Trophoblast cell (in vitro differentiated cells and primary cell): ENCODE measurements at regions not wholly inside any gene's neighbourhood (a gene's known extent, or its start where the extent isn't known, plus 50 kb on each side); places are given as distances from the start of the nearest gene placed in this dataset.

Source experiments
- DNase-seq, 2 donors: peaks; one replicate each; pipeline ENCODE4 v3.0.0-alpha.2; 2016
- H2AFZ ChIP-seq: 2 replicates; pipeline ENCODE4 v1.6.1; 2013; ENCODE audit warnings: low read length, moderate library complexity, mild to moderate bottlenecking; ENCODE audit not compliant: insufficient read depth, poor library complexity
- H2AK5ac ChIP-seq: 2 replicates; pipeline ENCODE4 v1.6.1; 2013; ENCODE audit warnings: mild to moderate bottlenecking, low read length
- H2BK120ac ChIP-seq: 2 replicates; pipeline ENCODE4 v1.6.1; 2013; ENCODE audit warnings: low read length, mild to moderate bottlenecking, moderate library complexity; ENCODE audit not compliant: insufficient read depth, poor library complexity
- H2BK12ac ChIP-seq: 2 replicates; pipeline ENCODE4 v1.6.1; 2013; ENCODE audit warnings: mild to moderate bottlenecking, low read length, moderate library complexity
- H2BK5ac ChIP-seq: 2 replicates; pipeline ENCODE4 v1.6.1; 2013; ENCODE audit warnings: low read length, low read depth, moderate library complexity, mild to moderate bottlenecking; ENCODE audit not compliant: poor library complexity
- H3K14ac ChIP-seq: 2 replicates; pipeline ENCODE4 v1.6.1; 2013; ENCODE audit warnings: mild to moderate bottlenecking, low read length
- H3K18ac ChIP-seq: 2 replicates; pipeline ENCODE4 v1.6.1; 2013; ENCODE audit warnings: mild to moderate bottlenecking, low read length
- H3K23ac ChIP-seq: 2 replicates; pipeline ENCODE4 v1.6.1; 2013; ENCODE audit warnings: low read length
- H3K27ac ChIP-seq: 2 replicates; pipeline ENCODE4 v1.5.1; 2013; ENCODE audit warnings: low read depth, mild to moderate bottlenecking, inconsistent platforms, low read length, moderate library complexity
- H3K27me3 ChIP-seq: 2 replicates; pipeline ENCODE4 v1.6.1; 2013; ENCODE audit warnings: inconsistent platforms, mild to moderate bottlenecking, low read length, moderate library complexity; ENCODE audit not compliant: insufficient read depth
- H3K36me3 ChIP-seq, 2 experiments: 1 replicate in 1 of 2; 2 replicates in 1 of 2; pipeline ENCODE4 v1.6.1; 2013; ENCODE audit warnings: low read length in 2 of 2, mild to moderate bottlenecking in 2 of 2, moderate library complexity in 1 of 2; ENCODE audit not compliant: insufficient read depth in 2 of 2, control insufficient read depth in 1 of 2
- H3K4ac ChIP-seq: 2 replicates; pipeline ENCODE4 v1.6.1; 2013; ENCODE audit warnings: low read depth, mild to moderate bottlenecking, low read length, moderate library complexity
- H3K4me1 ChIP-seq, 2 experiments: 1 replicate in 1 of 2; 2 replicates in 1 of 2; pipeline ENCODE4 v1.6.1; 2013; ENCODE audit warnings: low read length in 2 of 2, mild to moderate bottlenecking in 2 of 2, moderate library complexity in 1 of 2; ENCODE audit not compliant: insufficient read depth in 2 of 2, control insufficient read depth in 1 of 2
- H3K4me2 ChIP-seq: 2 replicates; pipeline ENCODE4 v1.6.1; 2013; ENCODE audit warnings: inconsistent platforms, mild to moderate bottlenecking, low read length, moderate library complexity
- H3K4me3 ChIP-seq: 2 replicates; pipeline ENCODE4 v1.5.1; 2013; ENCODE audit warnings: mild to moderate bottlenecking, low read depth, low read length, inconsistent platforms
- H3K79me1 ChIP-seq: one replicate; pipeline ENCODE4 v1.6.1; 2013; ENCODE audit warnings: low read length
- H3K79me2 ChIP-seq: 2 replicates; pipeline ENCODE4 v1.6.1; 2013; ENCODE audit warnings: low read length, mild to moderate bottlenecking; ENCODE audit not compliant: control insufficient read depth, insufficient read depth, poor library complexity
- H3K9ac ChIP-seq: 2 replicates; pipeline ENCODE4 v1.6.1; 2013; ENCODE audit warnings: mild to moderate bottlenecking, low read length
- H3K9me3 ChIP-seq: 2 replicates; pipeline ENCODE4 v1.6.1; 2013; ENCODE audit warnings: low read depth, mild to moderate bottlenecking, control low read depth, inconsistent platforms, low read length; ENCODE audit not compliant: insufficient read depth
- H4K12ac ChIP-seq: 2 replicates; pipeline ENCODE4 v1.6.1; 2013; ENCODE audit warnings: low read depth, mild to moderate bottlenecking, low read length, moderate library complexity
- H4K8ac ChIP-seq: 2 replicates; pipeline ENCODE4 v1.6.1; 2013; ENCODE audit warnings: low read depth, mild to moderate bottlenecking, low read length, moderate library complexity
- H4K91ac ChIP-seq: one replicate; pipeline ENCODE4 v1.6.1; 2013; ENCODE audit warnings: low read depth, mild to moderate bottlenecking, low read length, moderate library complexity
- WGBS: extraction: QIAGEN DNeasy Blood & Tissue Kit; methylation state at CpG from one replicate; pipeline ENCODE4 v1.1.7; 2013; ENCODE audit warnings: missing lambda C conversion rate; ENCODE audit not compliant: insufficient read length, insufficient coverage; ENCODE audit errors: extremely low coverage; 5-methylcytosine and 5-hydroxymethylcytosine counted together

GRCh38 chr16:17780181-17780580, 309.4 kb upstream of the XYLT1 start:
- H3K23ac ChIP-seq = no peak overlapping the region
- H4K91ac ChIP-seq = no peak overlapping the region
- no peak overlapping the region for H3K4ac ChIP-seq
- H3K27me3 ChIP-seq = no peaks in the 10 kb centered on the region
- no peaks in the 10 kb centered on the region for H3K79me2 ChIP-seq
- H3K9me3 ChIP-seq = no peaks in the 10 kb centered on the region
- WGBS = no CpG with 5 or more reads among the region's 5 CpGs
- no peak overlapping the region for H3K4me3 ChIP-seq
- H3K27ac ChIP-seq = no peak overlapping the region
- no peak overlapping the region for H3K18ac ChIP-seq
- no peak overlapping the region for H2AFZ ChIP-seq
- no peak overlapping the region for H3K4me2 ChIP-seq
- H3K9ac ChIP-seq = no peak overlapping the region
- H2BK12ac ChIP-seq = no peak overlapping the region
- H2BK5ac ChIP-seq = no peak overlapping the region
- no peaks in the 10 kb centered on the region for H3K36me3 ChIP-seq
- no peak overlapping the region for H2BK120ac ChIP-seq
- H4K12ac ChIP-seq = no peak overlapping the region
- H3K14ac ChIP-seq = no peak overlapping the region
- no peaks in the 10 kb centered on the region for H3K79me1 ChIP-seq
- no peak overlapping the region for H4K8ac ChIP-seq
- H2AK5ac ChIP-seq = no peak overlapping the region
- H3K4me1 ChIP-seq = no peaks in the 10 kb centered on the region
- DNase-seq = no peak

DNA sequence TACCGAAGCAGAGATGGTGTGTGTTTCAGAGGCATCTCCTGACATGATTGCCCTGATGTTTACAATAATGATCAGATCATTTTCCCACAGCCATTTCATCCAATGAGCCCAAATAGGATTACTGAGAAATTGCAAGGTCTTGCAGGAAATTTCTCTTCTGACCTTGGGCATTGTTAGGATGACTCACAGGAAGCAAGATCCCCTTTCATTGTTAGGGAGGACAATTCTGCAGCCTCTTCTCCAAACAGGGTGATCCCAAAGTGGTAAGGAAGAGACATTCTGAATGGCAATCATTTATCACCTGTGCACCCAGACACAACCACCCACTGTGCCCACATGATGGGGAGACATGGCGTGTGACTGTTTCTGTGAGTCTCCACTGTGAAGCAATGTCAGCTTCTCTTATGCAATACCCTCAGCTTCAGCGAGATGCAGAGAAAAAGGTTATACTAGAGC, 306.7 kb upstream of the XYLT1 start:
- Histone ChIP-seq H3K4ac (no peak overlapping the region), H2BK12ac (no peak overlapping the region), H3K79me2 (no peaks in the 10 kb centered on the region), H4K8ac (no peak overlapping the region), H3K27ac (no peak overlapping the region), H3K18ac (no peak overlapping the region), H3K9ac (no peak overlapping the region), H3K36me3 (no peaks in the 10 kb centered on the region), H3K23ac (no peak overlapping the region), H2AFZ (no peak overlapping the region), H2BK5ac (no peak overlapping the region), H2BK120ac (no peak overlapping the region), H2AK5ac (no peak overlapping the region), H3K27me3 (no peaks in the 10 kb centered on the region), H3K4me3 (no peak overlapping the region), H4K91ac (no peak overlapping the region), H3K14ac (no peak overlapping the region), H3K4me1 (no peaks in the 10 kb centered on the region), H4K12ac (no peak overlapping the region), H3K9me3 (no peaks in the 10 kb centered on the region), H3K79me1 (no peaks in the 10 kb centered on the region), H3K4me2 (no peak overlapping the region)
- DNase-seq = peak in 1 of 2 donors; percentile 42
- WGBS = no CpG with 5 or more reads among the region's 3 CpGs

- H4K8ac ChIP-seq = no peak overlapping the region
- H3K18ac ChIP-seq = no peak overlapping the region
- H3K27ac ChIP-seq = no peak overlapping the region
- H3K4ac ChIP-seq = no peak overlapping the region
- no peak overlapping the region for H3K9ac ChIP-seq
- no peak overlapping the region for H2BK5ac ChIP-seq
- H3K4me1 ChIP-seq = no peaks in the 10 kb centered on the region
- no peak overlapping the region for H3K4me2 ChIP-seq
- H3K9me3 ChIP-seq = no peaks in the 10 kb centered on the region
- no peak overlapping the region for H3K23ac ChIP-seq
- H2AFZ ChIP-seq = no peak overlapping the region
- H3K79me1 ChIP-seq = no peaks in the 10 kb centered on the region
- H2BK120ac ChIP-seq = no peak overlapping the region
- H2BK12ac ChIP-seq = no peak overlapping the region
- no peak overlapping the region for H3K14ac ChIP-seq
- no CpG with 5 or more reads among the region's 9 CpGs for WGBS
- no peaks in the 10 kb centered on the region for H3K79me2 ChIP-seq
- no peaks in the 10 kb centered on the region for H3K27me3 ChIP-seq
- H4K91ac ChIP-seq = no peak overlapping the region
- no peak overlapping the region for H4K12ac ChIP-seq
- no peak overlapping the region for H2AK5ac ChIP-seq
- no peaks in the 10 kb centered on the region for H3K36me3 ChIP-seq
- no peak overlapping the region for H3K4me3 ChIP-seq
- no peak for DNase-seq
These were observed 306.1 kb upstream of the XYLT1 start for GRCh38 chr16:17776888-17777287.

DNA sequence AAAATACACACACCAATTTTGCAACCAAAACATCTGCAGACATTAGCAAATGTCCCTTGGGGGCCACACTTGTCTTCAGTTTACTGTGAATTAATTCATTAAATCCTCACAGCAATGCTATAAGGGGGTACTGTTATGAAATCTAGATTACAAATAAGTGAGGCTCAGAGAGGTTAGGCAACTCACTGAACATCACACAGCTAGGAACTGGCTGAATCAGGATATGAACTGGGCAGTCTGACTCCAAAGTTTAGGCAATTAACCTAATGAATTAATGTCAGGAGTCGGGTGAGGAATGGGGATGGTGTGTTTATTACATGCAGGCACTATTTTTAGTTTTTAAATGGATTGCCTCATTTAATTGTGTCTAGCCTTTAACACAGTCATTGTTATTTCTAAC, 305.7 kb upstream of the XYLT1 start:
- no peak overlapping the region for H2BK12ac ChIP-seq
- no peak for DNase-seq
- H3K9me3 ChIP-seq = no peaks in the 10 kb centered on the region
- H4K12ac ChIP-seq = no peak overlapping the region
- H4K91ac ChIP-seq = no peak overlapping the region
- no peaks in the 10 kb centered on the region for H3K79me2 ChIP-seq
- H3K23ac ChIP-seq = no peak overlapping the region
- no peak overlapping the region for H3K18ac ChIP-seq
- H3K4me3 ChIP-seq = no peak overlapping the region
- H2AFZ ChIP-seq = no peak overlapping the region
- H3K27me3 ChIP-seq = no peaks in the 10 kb centered on the region
- no peak overlapping the region for H3K27ac ChIP-seq
- no peak overlapping the region for H2BK5ac ChIP-seq
- no peak overlapping the region for H3K4ac ChIP-seq
- H3K36me3 ChIP-seq = no peaks in the 10 kb centered on the region
- no peak overlapping the region for H2AK5ac ChIP-seq
- H3K9ac ChIP-seq = no peak overlapping the region
- no peak overlapping the region for H2BK120ac ChIP-seq
- WGBS = no CpG with 5 or more reads among the region's 1 CpG
- H3K4me1 ChIP-seq = no peaks in the 10 kb centered on the region
- H3K14ac ChIP-seq = no peak overlapping the region
- no peaks in the 10 kb centered on the region for H3K79me1 ChIP-seq
- H4K8ac ChIP-seq = no peak overlapping the region
- H3K4me2 ChIP-seq = no peak overlapping the region
